Astrocyte (in vitro differentiated cells and primary cell): ENCODE measurements at regions not wholly inside any gene's neighbourhood (a gene's known extent, or its start where the extent isn't known, plus 50 kb on each side); places are given as distances from the start of the nearest gene placed in this dataset.

Experiments used
- CTCF ChIP-seq: IDR thresholded peaks from 2 replicates; pipeline ENCODE4 v1.5.1; 2011; ENCODE audit warnings: low read depth, mild to moderate bottlenecking, inconsistent platforms, low read length, moderate library complexity; ENCODE audit not compliant: insufficient read depth
- EZH2 ChIP-seq: IDR thresholded peaks from 2 replicates; pipeline ENCODE4 v1.6.1; 2012; ENCODE audit warnings: mild to moderate bottlenecking, low read length, inconsistent platforms; ENCODE audit not compliant: insufficient read depth

- no peak for TF ChIP-seq CTCF
- TF ChIP-seq EZH2 = no peak
Observed at GRCh38 chr2:88885275-88885674, 193.8 kb downstream of the RPIA start.
